GM21723 (cell line): ENCODE measurements at regions not wholly inside any gene's neighbourhood (a gene's known extent, or its start where the extent isn't known, plus 50 kb on each side); places are given as distances from the start of the nearest gene placed in this dataset.
"Not testable (repeated sequence)": the region's sequence is repeated elsewhere in the genome, so short reads cannot be mapped to it uniquely, and the experiment has no call there.

Source experiments
- ATAC-seq: cut with Tn5 transposase; IDR thresholded peaks from one replicate; pipeline ENCODE4 v1.9.1; 2021; ENCODE audit warnings: mild to moderate bottlenecking, moderate library complexity; ENCODE audit not compliant: unreplicated experiment

DNA sequence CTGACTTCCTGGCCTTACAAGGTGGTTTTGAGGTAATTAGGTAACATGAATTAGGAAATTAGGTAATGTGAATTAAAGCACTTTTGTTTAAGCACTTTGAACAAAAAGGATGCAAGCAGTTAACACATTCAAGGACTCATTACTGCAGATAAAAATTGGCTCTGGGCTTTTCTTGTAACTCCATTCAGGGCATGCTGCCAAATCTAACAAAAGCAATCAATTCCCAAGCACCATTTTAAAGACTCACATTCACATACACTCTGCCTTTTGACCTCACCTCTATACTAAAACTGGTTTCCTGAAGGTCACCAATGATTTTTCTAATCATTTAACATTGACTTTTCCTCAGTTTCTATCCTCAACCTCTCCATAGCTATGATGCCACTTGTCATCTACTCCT lies 251.2 kb upstream of the RHOBTB1 start:
- no peak for ATAC-seq

DNA sequence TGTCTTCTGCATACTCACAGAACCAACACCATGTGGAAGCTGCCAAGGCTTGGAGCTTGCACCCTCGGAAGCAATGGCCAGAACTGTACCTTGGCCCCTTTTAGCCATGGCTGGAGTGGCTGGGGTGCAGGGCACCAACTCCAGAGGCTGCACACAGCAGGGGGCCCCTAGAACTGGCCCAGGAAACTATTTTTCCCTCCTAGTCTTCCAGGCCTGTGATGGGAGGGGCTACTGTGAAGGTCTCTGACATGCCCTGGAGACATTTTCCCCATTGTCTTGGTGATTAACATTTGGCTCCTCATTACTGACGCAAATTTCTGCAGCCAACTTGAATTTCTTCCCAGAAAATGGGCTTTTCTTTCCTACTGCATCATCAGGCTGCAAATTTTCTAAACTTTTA lies 248.6 kb upstream of the RHOBTB1 start:
- ATAC-seq = not testable (repeated sequence)

- ATAC-seq = no peak
These were observed 248.1 kb upstream of the RHOBTB1 start for GRCh38 chr10:61192042-61192441.

GRCh38 chr10:61189912-61190311 lies 245.9 kb upstream of the RHOBTB1 start:
- no peak for ATAC-seq

DNA sequence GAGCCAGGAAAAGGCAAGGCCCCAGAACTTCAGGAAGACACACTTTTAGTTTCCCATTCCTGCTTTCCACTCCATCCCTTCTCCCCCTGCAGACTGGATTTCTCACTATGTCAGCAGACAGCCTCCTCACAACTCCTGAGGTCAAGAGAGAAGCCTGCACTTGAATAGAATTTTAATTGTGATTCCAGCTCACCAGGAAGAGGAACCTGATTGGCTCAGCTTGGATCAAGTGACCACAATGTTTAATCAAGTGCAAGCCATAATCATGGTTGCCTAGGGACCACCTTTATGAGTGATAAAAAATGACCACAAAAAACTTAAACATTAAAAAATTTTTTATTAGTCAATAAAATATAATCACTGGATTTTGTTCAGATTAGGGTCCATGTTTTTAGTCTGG lies 244.7 kb upstream of the RHOBTB1 start:
- ATAC-seq = no peak

GRCh38 chr10:61188101-61188500 lies 244.1 kb upstream of the RHOBTB1 start:
- ATAC-seq = no peak

GRCh38 chr10:61187601-61188000 lies 243.6 kb upstream of the RHOBTB1 start:
- ATAC-seq = no peak

GRCh38 chr10:61186408-61186807 lies 242.4 kb upstream of the RHOBTB1 start:
- ATAC-seq = no peak

DNA sequence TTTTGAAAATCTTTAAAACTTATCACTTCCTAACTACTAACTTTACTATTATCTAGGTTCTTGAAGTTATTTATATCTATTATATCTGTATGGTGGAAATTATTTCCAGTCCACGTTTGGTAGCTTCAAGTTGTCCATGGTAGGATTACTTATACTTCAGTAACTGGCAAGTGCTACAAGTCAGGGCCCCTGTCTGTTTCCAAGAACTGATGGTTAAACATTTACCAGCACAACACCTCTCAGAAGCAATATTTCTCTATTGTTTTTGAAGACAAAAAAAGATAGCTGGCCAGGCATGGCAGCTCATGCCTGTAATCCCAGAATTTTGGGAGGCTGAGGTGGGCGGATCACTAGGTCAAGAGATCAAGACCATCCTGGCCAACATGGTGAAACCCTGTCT lies 240.4 kb upstream of the RHOBTB1 start:
- no peak for ATAC-seq

DNA sequence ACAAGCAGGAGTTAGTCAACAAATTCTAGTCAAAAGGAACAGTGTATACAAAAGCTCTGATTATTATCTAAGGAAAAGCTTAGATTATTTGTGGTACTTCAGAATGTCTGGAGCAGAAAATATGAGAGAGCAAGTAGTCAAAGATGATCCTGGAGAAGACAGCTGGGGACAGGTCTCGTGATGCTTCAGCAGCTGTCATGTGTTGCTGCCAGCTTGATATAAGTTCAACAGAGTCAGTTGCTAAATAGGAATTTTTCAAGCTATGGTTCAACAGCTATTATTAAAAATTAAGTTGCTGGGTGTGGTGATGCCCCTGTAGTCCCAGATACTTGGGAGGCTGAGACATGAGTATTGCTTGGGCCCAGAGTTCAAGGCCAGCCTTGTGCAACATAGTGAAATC lies 240.0 kb upstream of the RHOBTB1 start:
- no peak for ATAC-seq

- no peak for ATAC-seq
These were observed 237.8 kb upstream of the RHOBTB1 start for GRCh38 chr10:61181832-61182231.

DNA sequence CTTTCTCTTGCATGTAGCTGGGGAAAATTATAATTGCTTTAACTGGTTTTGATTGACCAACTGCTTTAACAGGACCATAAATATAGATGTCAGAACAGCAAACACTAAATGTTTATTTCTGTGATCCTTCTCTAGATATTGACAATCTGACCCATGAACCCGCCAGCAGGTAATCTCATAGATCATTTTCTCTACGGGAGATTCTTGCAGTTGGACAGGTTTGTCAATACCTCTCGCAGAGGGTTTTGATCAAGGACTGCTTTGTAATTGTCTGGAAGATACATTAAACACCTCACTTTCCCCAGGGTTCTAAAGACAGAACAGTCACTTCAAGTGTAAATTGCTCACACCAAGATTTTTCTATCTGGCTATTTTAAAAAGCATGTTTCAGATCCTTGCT lies 235.8 kb upstream of the RHOBTB1 start:
- ATAC-seq = no peak

DNA sequence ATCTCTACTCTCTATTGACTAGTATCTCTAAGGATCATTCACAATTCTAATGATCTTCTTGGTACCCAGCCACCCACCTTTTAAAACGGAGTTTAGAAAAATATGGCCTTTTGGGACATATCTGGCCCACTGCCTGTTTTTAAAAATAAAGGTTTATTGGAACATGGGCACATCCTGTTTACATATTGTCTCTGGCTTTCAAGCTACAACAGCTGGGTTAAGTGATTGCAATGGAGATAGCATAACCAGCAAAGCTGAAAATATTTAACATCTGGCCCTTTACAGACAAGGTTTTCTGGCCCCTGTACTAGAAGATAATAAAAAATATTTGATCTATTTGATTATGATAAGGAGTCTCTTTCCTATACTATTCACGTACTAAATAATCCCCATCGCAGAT lies 232.4 kb upstream of the RHOBTB1 start:
- no peak for ATAC-seq

DNA sequence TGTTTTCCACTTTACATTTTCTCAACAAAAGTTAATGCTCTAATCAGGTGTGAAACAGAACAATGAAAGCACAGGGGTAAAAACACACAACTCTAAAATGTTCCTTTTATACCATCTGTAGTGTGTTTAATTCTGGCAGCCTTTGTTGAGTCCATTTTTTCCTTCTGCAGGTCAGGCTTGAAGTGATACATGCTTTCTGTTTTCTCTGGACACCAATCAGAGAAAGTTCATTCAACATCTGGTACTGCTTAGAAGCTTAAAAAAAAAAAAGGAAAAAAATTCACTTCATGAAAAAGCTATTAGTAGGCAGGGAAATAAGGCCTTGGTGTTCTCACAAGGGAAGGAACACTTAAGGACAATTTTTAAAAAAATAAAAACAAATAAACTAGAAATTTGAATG lies 231.3 kb upstream of the RHOBTB1 start:
- ATAC-seq = no peak

DNA sequence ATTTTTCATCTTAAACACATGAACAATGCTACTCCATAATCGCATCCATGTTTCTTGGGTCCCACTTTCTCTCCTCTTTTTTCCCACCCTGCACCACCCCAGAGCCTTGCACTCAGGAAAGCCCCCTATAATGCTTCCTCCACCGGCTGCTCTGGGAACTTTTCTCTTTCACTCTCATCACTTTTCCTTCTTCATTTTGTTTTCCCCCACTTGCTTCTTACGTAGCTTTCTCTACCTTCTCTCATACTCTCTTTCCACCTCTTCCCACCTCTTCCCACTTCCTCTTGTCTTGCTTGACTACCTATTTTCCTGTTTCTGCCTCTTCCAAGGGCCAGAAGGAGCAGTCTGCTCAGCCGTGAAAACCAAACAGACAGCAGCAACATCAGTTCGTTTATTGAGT lies 229.5 kb upstream of the RHOBTB1 start:
- ATAC-seq = no peak

DNA sequence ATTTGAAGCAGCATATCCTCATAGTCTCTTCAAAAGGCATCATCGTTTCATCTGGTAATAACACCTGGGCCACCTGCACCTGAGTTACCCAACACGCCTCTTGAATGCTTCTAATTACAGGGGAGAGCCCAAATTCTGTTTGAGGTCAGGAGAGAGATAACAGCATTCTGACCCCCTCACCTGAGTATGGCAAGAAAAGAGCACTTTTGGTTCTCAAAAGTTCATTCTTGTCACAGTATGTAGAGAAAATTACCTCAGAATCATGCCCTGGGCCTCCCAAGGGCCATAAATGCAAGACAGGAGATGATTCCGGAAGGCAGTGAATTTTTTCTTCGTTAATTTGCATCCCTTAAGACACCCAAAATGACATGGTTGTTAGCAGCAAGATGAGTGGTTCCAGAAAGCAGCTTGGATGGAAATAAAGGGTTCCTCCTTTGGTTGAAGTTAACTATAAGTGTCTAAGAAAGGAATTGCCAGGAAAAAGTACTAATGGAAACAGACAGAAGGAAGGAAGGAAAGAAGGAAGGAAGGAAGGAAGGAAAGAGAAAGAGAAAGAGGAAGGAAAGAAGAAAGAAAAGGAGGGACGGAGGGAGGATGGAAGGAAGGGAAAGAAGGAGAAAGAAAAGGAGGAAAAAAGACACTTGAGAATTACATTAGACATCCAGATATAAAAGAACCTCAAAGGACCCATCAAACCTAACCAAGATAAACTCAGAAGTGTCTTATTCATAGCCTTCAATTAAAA lies 228.4 kb upstream of the RHOBTB1 start:
- no peak for ATAC-seq

DNA sequence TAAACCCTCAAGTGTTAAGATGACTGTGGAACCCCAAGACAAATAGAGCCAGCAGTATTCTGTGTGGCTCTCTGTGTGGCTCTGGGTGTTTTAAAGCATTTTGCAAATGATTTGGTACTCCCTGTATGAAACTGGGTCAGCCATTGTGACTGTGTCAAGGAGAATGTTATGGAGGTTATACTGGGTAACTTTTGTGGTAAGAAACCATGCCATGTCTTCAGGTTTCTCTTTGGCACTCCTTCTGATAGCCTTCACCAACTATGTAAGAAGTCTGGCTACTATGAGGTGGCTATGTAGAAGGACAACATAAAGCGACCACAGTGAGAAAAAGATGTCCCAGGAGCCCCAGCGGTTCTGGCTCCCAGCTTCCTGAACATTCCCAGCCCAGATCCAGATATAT lies 226.6 kb upstream of the RHOBTB1 start:
- ATAC-seq = no peak

GRCh38 chr10:61169294-61169693 lies 225.3 kb upstream of the RHOBTB1 start:
- ATAC-seq = no peak

- no peak for ATAC-seq
These were observed 222.5 kb upstream of the RHOBTB1 start for GRCh38 chr10:61166489-61166888.

- no peak for ATAC-seq
These were observed 222.1 kb upstream of the RHOBTB1 start for GRCh38 chr10:61166065-61166464.

DNA sequence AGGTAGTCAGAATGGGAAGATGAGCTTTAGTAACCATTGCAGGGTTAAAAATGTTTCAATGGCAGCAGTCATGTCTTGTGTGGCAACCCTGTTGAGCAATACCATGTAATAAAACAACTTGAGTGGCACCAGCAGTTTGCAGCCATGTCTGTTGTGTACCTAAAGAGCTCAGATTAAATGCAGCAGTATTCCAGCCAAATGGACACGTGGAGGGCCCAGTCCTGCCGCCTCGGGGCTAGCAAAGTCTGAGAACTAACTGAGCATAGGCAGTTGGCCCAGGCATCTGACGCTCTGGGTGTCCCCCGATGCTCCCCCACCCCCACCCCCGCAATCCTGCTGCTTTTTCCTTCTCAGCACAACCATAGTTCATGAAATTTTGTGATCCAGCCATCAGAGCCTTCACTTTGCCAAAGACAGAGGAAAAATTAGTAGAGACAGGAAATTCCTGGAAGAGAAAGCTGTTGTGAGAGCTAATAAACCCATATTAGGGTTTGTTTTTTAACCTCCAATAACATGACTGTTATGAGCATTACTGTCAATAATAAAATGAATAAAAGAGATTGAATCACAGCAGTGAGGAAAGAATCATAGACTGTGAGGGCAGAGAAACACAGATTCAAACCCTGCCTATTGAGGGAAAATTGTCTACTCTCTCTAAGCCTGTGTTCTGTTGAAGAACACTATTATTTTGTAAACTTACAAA lies 220.6 kb upstream of the RHOBTB1 start:
- no peak for ATAC-seq

- no peak for ATAC-seq
These were observed 219.4 kb upstream of the RHOBTB1 start for GRCh38 chr10:61163403-61163802.

DNA sequence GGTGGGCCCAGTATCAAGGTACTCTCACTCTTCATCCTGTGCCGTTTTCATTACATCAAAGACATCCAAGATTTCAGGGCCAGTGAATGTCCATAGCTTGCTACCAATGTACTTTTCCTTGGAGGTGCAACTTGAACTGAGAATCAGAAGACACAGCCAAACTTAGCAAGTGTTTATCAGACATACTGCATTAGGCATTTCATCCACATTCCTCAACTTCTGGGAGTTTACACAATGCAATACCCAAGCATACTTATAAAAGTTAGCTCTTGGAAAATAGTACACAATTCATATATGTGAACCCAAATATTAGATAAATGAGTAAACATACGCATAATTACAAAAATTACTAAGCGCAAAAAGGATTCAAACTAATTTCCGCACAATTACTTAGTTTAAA lies 216.3 kb upstream of the RHOBTB1 start:
- ATAC-seq = no peak
